GM19351 (cell line): ENCODE measurements at regions not wholly inside any gene's neighbourhood (a gene's known extent, or its start where the extent isn't known, plus 50 kb on each side); places are given as distances from the start of the nearest gene placed in this dataset.
"Not testable (repeated sequence)": the region's sequence is repeated elsewhere in the genome, so short reads cannot be mapped to it uniquely, and the experiment has no call there.

Experiments
- ATAC-seq: cut with Tn5 transposase; IDR thresholded peaks from one replicate; pipeline ENCODE4 v1.9.1; 2021; ENCODE audit warnings: mild to moderate bottlenecking, moderate library complexity; ENCODE audit not compliant: unreplicated experiment

GRCh38 chr1:232145768-232146167 lies 484.2 kb downstream of the SIPA1L2 start:
- ATAC-seq = no peak

- ATAC-seq = no peak
Measured at GRCh38 chr1:232144696-232145230, 485.2 kb downstream of the SIPA1L2 start.

GRCh38 chr1:232143315-232143886 lies 486.5 kb downstream of the SIPA1L2 start:
- no peak for ATAC-seq

GRCh38 chr1:232142403-232143314 lies 487.3 kb downstream of the SIPA1L2 start:
- ATAC-seq = no peak

GRCh38 chr1:232141167-232141448 lies 488.8 kb downstream of the SIPA1L2 start:
- not testable (repeated sequence) for ATAC-seq

- ATAC-seq = no peak
Measured at GRCh38 chr1:232140419-232141166, 489.3 kb downstream of the SIPA1L2 start.

GRCh38 chr1:232139444-232139843 lies 490.5 kb downstream of the SIPA1L2 start:
- ATAC-seq = no peak

- no peak for ATAC-seq
Measured at GRCh38 chr1:232138044-232138443, 491.9 kb downstream of the SIPA1L2 start.

- ATAC-seq = no peak
Measured at GRCh38 chr1:232137066-232137465, 492.9 kb downstream of the SIPA1L2 start.

- no peak for ATAC-seq
Measured at GRCh38 chr1:232136136-232136535, 493.8 kb downstream of the SIPA1L2 start.

- no peak for ATAC-seq
Measured at GRCh38 chr1:232134365-232134764, 495.6 kb downstream of the SIPA1L2 start.

- no peak for ATAC-seq
Measured at GRCh38 chr1:232132572-232132971, 497.4 kb downstream of the SIPA1L2 start.

GRCh38 chr1:232131715-232132391 lies 498.1 kb downstream of the SIPA1L2 start:
- ATAC-seq = no peak

- ATAC-seq = no peak
Measured at GRCh38 chr1:232130815-232131480, 499.0 kb downstream of the SIPA1L2 start.

- no peak for ATAC-seq
Measured at GRCh38 chr1:232127190-232127589, 500.6 kb downstream of the DISC1 start.

GRCh38 chr1:232123775-232124659 lies 497.4 kb downstream of the DISC1 start:
- ATAC-seq = no peak

- ATAC-seq = not testable (repeated sequence)
Measured at GRCh38 chr1:232117903-232118302, 491.3 kb downstream of the DISC1 start.

GRCh38 chr1:232114985-232115384 lies 488.4 kb downstream of the DISC1 start:
- no peak for ATAC-seq

GRCh38 chr1:232112076-232112475 lies 485.5 kb downstream of the DISC1 start:
- ATAC-seq = no peak
